HG02943 (cell line): ENCODE measurements at regions not wholly inside any gene's neighbourhood (a gene's known extent, or its start where the extent isn't known, plus 50 kb on each side); places are given as distances from the start of the nearest gene placed in this dataset.
"Not testable (repeated sequence)": the region's sequence is repeated elsewhere in the genome, so short reads cannot be mapped to it uniquely, and the experiment has no call there.

ENCODE experiments used
- ATAC-seq: cut with Tn5 transposase; IDR thresholded peaks from one replicate; pipeline ENCODE4 v1.9.1; 2021; ENCODE audit warnings: mild to moderate bottlenecking, low read depth, moderate library complexity; ENCODE audit not compliant: unreplicated experiment

DNA sequence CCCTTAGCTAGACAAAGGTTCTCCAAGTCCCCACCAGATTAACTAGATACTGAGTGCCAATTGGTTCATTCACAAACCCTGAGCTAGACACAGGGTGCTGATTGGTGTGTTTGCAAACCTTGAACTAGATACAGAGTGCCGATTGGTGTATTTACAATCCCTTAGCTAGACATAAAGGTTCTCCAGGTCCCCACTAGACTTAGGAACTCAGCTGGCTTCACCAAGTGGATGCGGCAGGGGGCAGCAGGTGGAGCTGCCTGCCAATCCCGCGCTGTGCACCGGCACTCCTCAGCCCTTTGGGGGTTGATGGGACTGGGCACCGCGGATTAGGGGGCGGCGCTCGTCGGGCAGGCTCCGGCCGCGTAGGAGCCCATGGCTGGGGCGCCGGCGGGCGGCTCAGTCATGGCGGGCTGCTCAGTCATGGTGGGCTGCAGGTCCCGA lies 157.6 kb downstream of the KLRB1 start:
- ATAC-seq, result not testable (repeated sequence)

GRCh38 chr12:9449657-9450126 lies 158.0 kb downstream of the KLRB1 start:
- not testable (repeated sequence) for ATAC-seq

GRCh38 chr12:9449181-9449580 lies 158.5 kb downstream of the KLRB1 start:
- no peak for ATAC-seq

- ATAC-seq, result not testable (repeated sequence)
These were observed 159.1 kb downstream of the KLRB1 start for GRCh38 chr12:9448648-9449047.

- peak; percentile 64 for ATAC-seq
These were observed 159.7 kb downstream of the KLRB1 start for GRCh38 chr12:9447791-9448614.

- ATAC-seq, result peak; percentile 27
These were observed 160.6 kb downstream of the KLRB1 start for GRCh38 chr12:9446883-9447761.

GRCh38 chr12:9440428-9440827 lies 167.3 kb downstream of the KLRB1 start:
- not testable (repeated sequence) for ATAC-seq

GRCh38 chr12:9435682-9436081 lies 172.0 kb downstream of the KLRB1 start:
- not testable (repeated sequence) for ATAC-seq

GRCh38 chr12:9430385-9430784 lies 177.3 kb downstream of the KLRB1 start:
- ATAC-seq, result not testable (repeated sequence)

DNA sequence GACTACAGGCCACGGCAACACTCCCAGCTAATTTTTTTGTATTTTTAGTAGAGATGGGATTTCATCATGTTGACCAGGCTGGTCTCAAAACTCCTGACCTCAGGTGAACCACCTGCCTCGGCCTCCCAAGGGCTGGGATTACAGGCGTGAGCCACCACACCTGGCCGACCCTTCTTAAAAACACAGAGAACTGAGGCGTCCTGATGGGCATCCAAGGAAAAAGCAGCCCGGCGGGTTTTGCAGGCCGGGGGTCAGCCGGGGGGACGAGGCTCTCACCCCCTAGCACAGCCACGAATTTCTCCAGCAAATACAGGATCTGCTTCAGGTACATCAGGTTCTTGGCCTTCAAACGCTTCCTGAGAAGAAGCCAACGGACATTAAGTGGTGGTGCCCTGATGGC lies 178.9 kb downstream of the KLRB1 start:
- not testable (repeated sequence) for ATAC-seq

GRCh38 chr12:9425429-9425828 lies 182.3 kb downstream of the KLRB1 start:
- not testable (repeated sequence) for ATAC-seq

DNA sequence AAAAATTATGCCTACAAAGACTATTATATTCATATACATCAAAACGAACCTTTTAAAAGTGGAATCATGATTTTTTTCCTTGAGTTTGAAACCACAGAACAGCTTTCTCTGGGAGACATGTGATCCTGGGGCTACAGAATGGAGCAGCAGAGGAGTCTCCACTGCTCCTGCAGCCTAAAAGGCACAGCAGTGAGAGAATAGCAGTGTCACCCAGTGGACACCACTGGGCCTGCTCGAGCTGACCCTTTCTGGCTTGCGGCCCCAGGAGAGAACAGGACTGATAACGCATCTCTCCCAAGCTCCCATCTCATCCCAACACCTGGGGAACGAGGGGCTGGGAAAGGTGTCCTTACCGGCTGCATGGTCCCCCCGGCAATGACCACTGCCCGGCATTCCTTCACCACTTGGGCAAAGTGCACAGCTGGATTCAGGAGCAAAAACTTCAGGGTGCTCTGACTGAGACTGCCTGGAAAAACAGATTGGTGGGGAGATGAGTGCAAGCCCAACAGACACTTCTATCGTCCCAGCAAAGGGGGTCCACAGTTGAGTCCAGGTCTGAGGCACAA lies 183.5 kb downstream of the KLRB1 start:
- ATAC-seq, result not testable (repeated sequence)

- not testable (repeated sequence) for ATAC-seq
These were observed 185.0 kb downstream of the KLRB1 start for GRCh38 chr12:9422689-9423088.

- ATAC-seq, result not testable (repeated sequence)
These were observed 186.1 kb downstream of the KLRB1 start for GRCh38 chr12:9421520-9422086.

GRCh38 chr12:9420817-9421519 lies 186.7 kb downstream of the KLRB1 start:
- ATAC-seq, result not testable (repeated sequence)

DNA sequence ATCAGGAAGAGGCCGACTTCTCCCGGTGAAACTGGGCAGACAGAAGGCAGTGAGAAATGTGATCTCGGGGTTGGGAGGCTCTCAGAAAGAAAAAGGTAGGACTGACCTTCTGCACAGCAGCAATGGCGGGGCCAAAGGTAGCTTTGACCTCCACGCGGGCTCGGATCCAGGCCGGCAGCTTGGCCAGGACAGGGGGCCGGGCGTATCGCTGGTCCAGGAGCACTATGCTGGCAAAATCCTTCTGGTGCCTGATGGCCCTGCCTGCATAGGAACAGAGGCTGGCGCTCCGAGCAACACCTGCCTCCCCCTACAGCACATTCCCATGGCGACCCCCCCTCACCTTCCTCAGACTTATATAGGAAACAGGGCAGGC lies 189.1 kb downstream of the KLRB1 start:
- ATAC-seq, result not testable (repeated sequence)

GRCh38 chr12:9417947-9418668 lies 189.6 kb downstream of the KLRB1 start:
- not testable (repeated sequence) for ATAC-seq

DNA sequence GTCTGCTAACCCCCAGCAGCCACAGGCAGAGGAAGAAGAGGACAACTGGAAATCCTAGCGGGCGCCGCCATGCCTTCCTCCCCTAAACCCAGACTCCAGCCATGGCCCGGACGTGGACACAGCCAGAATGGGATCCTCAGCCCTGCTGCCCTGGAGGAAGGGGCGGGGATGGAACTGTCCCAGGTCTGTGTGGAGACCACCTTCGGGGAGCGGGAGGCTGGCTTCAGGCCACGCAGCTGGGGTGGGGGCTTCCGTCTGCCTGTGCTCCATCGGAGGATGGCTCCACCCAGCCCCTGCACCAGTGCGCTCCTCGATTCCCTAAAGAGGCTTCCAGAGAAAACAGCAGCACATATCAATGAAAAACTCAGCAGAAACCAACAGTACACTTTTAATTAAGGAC lies 190.4 kb downstream of the KLRB1 start:
- not testable (repeated sequence) for ATAC-seq

DNA sequence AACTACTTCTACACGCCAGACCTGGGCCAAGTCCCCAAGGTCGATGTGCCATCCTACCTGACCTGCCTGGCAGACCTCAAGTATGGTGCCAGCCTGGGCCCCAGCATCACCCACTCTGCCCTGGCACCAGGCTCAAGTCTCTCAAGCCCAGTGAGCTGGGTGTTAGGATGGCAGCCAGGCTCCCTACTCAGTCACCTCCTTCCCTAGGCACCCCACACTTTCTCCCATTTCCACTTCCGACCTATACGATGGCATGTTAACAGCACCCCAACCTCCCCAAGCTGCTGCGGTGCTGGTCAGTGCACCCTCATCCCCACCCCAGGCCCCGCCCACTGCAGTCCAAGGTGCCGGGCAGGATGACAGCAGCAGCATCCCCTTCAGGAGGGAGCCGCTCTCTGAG lies 191.4 kb downstream of the KLRB1 start:
- not testable (repeated sequence) for ATAC-seq
